PC-3 (cell line): ENCODE measurements at regions not wholly inside any gene's neighbourhood (a gene's known extent, or its start where the extent isn't known, plus 50 kb on each side); places are given as distances from the start of the nearest gene placed in this dataset.

Source experiments
- EZH2 ChIP-seq: fragments of 300-600 bp; sonication (generic); IDR thresholded peaks from one replicate; pipeline ENCODE4 v1.6.1; 2017; ENCODE audit warnings: antibody characterized with exemption, mild to moderate bottlenecking, low read length; ENCODE audit not compliant: unreplicated experiment
- EZH2phosphoT487 ChIP-seq: fragments of 300-600 bp; sonication (generic); IDR thresholded peaks from 2 replicates; pipeline ENCODE4 v1.6.1; 2018; ENCODE audit warnings: mild to moderate bottlenecking, antibody characterized with exemption, low read length, borderline replicate concordance
- TF ChIP-seq, protein P1 (sequence below): fragments of 300-600 bp; sonication (generic); conservative IDR thresholded peaks from 2 replicates; pipeline ENCODE4 v1.5.1; 2017; ENCODE audit warnings: antibody characterized with exemption, low read depth, mild to moderate bottlenecking, low read length

DNA sequence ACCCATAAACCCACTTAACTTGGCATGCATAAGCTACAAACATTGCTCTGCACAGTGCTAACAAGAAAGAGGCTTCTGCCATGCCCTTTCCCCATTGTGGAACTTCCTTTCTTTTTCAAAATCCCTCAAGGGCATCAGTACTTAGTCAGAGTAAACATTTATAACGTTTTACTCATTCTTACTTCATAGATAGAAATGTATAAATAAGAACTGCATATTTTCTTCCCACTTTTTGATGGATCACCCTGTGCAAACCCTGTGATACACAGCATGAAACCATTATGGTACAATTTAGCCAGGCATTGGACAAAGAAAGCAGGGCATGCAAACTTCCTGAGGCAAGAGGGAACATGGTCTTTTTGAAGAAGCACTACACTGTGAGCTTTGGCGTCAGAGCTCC lies 113.8 kb upstream of the FOXG1 start:
- TF ChIP-seq, protein P1, sequence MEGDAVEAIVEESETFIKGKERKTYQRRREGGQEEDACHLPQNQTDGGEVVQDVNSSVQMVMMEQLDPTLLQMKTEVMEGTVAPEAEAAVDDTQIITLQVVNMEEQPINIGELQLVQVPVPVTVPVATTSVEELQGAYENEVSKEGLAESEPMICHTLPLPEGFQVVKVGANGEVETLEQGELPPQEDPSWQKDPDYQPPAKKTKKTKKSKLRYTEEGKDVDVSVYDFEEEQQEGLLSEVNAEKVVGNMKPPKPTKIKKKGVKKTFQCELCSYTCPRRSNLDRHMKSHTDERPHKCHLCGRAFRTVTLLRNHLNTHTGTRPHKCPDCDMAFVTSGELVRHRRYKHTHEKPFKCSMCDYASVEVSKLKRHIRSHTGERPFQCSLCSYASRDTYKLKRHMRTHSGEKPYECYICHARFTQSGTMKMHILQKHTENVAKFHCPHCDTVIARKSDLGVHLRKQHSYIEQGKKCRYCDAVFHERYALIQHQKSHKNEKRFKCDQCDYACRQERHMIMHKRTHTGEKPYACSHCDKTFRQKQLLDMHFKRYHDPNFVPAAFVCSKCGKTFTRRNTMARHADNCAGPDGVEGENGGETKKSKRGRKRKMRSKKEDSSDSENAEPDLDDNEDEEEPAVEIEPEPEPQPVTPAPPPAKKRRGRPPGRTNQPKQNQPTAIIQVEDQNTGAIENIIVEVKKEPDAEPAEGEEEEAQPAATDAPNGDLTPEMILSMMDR: no peak
- TF ChIP-seq EZH2 (no peak), EZH2phosphoT487 (no peak)
